Pancreas (tissue), 10 donors: ENCODE measurements at regions not wholly inside any gene's neighbourhood (a gene's known extent, or its start where the extent isn't known, plus 50 kb on each side); places are given as distances from the start of the nearest gene placed in this dataset.

ENCODE experiments used
- ATAC-seq, 4 donors: fragments of 200-7000 bp; cut with Tn5 transposase; one replicate each; pipeline versions ENCODE4 v1.8.0 to v1.9.1; 2020; ENCODE audit warnings: mild to moderate bottlenecking in 4 of 4, moderate library complexity in 4 of 4
- DNase-seq, 6 donors: peaks; one replicate each; pipeline ENCODE4 v3.0.0-alpha.2; 2020
- FAIRE-seq: peaks from 2 replicates; lab custom pipeline; 2012; peaks lifted over from hg19 to GRCh38; lab: Jason Lieb, UNC
- H3K27ac ChIP-seq, 4 donors: fragments of 200-600 bp; sonication (generic); 1 replicate in 3 of 4; 2 replicates in 1 of 4; pipeline versions ENCODE4 v1.5.0 to v1.8.0; 2020
- H3K27me3 ChIP-seq, 4 donors: fragments of 200-600 bp; one replicate each; pipeline ENCODE4 v1.8.0; 2021
- H3K36me3 ChIP-seq, 3 donors: fragments of 200-600 bp; sonication (generic) in 1 of 3; one replicate each; pipeline versions ENCODE4 v1.5.0 to v1.8.0; 2020 to 2021
- H3K4me1 ChIP-seq, 3 donors: fragments of 200-600 bp; one replicate each; pipeline ENCODE4 v1.8.0; 2021
- H3K4me3 ChIP-seq, 4 donors: fragments of 200-600 bp; sonication (generic) in 2 of 4; one replicate each; pipeline versions ENCODE4 v1.5.0 to v1.8.0; 2020 to 2021
- H3K9me3 ChIP-seq, 4 donors: fragments of 200-600 bp; one replicate each; pipeline ENCODE4 v1.8.0; 2021
- WGBS, 2 donors: extraction: QIAGEN DNeasy Blood & Tissue Kit; methylation state at CpG; one replicate each; pipeline ENCODE4 v1.1.7; 2013; 5-methylcytosine and 5-hydroxymethylcytosine counted together
- intact Hi-C, 3 donors: fragments of 100-400 bp; cut with DNase I; formaldehyde crosslinking; loops; one replicate each; pipeline versions ENCODE4 v1.11.1 to v1.14.2; 2022
- TF ChIP-seq, protein P1 (sequence below), 4 donors: fragments of 200-600 bp; sonication (generic) in 3 of 4; IDR thresholded peaks; one replicate each; pipeline versions ENCODE4 v1.5.0 to v1.8.0; 2021; ENCODE audit warnings: antibody characterized with exemption in 4 of 4
- donor health status: healthy with polysubstance abuse.
- donor health status: DM: no; HTN: no; CAD: no; lungs with moderate emphysema.
- donor health status: DM: no; HTN: no; CAD: no.
- donor health status: control.
- donor health status: control.
- donor health status: Bipolar disorder and iron deficiency.
- donor health status: DM: yes; HTN: yes; CAD: no.
- donor health status: DM: no; HTN: no; CAD: no.
- donor health status: DM: no; HTN: no; CAD: no.
- donor health status: DM: yes; HTN: yes; CAD: no.

DNA sequence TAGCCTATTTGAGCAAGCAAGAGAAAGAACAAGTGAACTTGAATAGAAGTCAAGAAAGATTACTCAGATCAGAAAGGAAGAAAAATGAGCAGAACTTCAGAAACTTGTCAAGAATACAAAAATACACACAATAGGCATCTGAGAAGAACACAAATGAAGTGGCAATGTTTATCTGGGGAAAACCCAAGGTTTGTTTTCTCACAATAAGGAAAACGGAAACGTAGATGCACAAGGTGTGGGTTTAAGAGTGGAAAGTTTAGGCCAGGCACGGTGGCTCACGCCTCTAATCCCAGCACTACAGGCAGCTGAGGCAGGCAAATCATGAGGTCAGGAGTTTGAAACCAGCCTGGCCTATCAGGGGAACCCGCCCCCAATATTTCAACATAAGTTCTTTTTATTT lies 159.5 kb upstream of the GYPC start:
- no peak for FAIRE-seq

DNA sequence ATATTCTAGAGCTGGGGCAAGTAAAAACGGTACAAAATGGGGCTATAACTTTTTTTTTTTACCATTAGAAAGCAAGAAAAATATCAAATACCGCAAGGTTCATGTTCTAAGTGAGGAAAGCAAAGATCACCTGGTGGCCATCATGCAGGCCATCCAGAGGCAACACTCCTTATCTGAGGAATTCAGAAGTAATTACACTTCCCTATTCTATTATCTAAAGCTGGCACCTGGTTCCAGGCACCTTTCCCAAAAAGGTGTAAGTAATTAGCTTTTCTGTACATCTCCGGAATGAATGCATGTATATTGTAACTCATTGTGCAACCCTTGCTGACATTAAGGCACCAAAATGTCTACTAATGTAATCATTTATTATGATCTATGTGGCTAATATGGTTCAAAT lies 152.5 kb upstream of the GYPC start:
- Histone ChIP-seq H3K9me3 (no peaks in the 10 kb centered on the region), H3K4me3 (no peak overlapping the region), H3K4me1 (no peaks in the 10 kb centered on the region), H3K27ac (no peak overlapping the region), H3K36me3 (no peaks in the 10 kb centered on the region), H3K27me3 (no peaks in the 10 kb centered on the region)
- intact Hi-C loops = no loop called here
- no peak for ATAC-seq
- TF ChIP-seq, protein P1, sequence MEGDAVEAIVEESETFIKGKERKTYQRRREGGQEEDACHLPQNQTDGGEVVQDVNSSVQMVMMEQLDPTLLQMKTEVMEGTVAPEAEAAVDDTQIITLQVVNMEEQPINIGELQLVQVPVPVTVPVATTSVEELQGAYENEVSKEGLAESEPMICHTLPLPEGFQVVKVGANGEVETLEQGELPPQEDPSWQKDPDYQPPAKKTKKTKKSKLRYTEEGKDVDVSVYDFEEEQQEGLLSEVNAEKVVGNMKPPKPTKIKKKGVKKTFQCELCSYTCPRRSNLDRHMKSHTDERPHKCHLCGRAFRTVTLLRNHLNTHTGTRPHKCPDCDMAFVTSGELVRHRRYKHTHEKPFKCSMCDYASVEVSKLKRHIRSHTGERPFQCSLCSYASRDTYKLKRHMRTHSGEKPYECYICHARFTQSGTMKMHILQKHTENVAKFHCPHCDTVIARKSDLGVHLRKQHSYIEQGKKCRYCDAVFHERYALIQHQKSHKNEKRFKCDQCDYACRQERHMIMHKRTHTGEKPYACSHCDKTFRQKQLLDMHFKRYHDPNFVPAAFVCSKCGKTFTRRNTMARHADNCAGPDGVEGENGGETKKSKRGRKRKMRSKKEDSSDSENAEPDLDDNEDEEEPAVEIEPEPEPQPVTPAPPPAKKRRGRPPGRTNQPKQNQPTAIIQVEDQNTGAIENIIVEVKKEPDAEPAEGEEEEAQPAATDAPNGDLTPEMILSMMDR (IDR thresholded peaks at IDR 0.05) = no peak
- no peak for FAIRE-seq
- DNase-seq = no peak
- WGBS, 2 donors = 52 to 55% methylated on average over 3 of the region's 3 CpGs

More for the DNA sequence above, 159.5 kb upstream of the GYPC start:
- Histone ChIP-seq H3K27me3 (no peaks in the 10 kb centered on the region), H3K27ac (no peak overlapping the region), H3K9me3 (no peaks in the 10 kb centered on the region), H3K4me1 (no peaks in the 10 kb centered on the region), H3K4me3 (no peak overlapping the region), H3K36me3 (no peaks in the 10 kb centered on the region)
- TF ChIP-seq, protein P1 (IDR thresholded peaks at IDR 0.05) = no peak
- ATAC-seq = no peak
- DNase-seq = no peak
- intact Hi-C loops = no loop called here
- WGBS, 2 donors = 80 to 89% methylated on average over 5 of the region's 5 CpGs

DNA sequence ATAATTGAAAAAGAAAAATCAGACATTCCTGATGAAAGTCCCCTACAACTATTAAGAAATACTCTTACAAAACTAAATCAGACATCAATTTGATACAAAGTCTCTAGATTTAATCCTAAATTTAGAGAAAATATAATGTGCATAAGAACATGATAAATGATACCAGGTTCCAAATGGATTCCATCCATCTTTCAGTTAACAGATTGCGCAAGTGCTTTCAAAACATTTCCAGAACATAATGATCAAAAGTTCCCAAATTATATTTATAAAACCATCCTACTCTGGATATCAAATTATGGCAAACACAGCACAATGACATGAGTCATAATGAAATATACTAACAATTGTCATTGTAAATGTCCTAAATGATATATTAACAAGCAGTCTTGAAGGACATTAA lies 151.0 kb upstream of the GYPC start:
- ATAC-seq (no peak), FAIRE-seq (no peak), DNase-seq (no peak)
- Histone ChIP-seq H3K27me3 (no peaks in the 10 kb centered on the region), H3K36me3 (no peaks in the 10 kb centered on the region), H3K9me3 (no peaks in the 10 kb centered on the region), H3K27ac (no peak overlapping the region), H3K4me3 (no peak overlapping the region), H3K4me1 (no peaks in the 10 kb centered on the region)
- TF ChIP-seq, protein P1 (IDR thresholded peaks at IDR 0.05) = no peak
- intact Hi-C loops = no loop called here
- 96 to 98% methylated on average over 1 of the region's 1 CpG for WGBS, 2 donors

DNA sequence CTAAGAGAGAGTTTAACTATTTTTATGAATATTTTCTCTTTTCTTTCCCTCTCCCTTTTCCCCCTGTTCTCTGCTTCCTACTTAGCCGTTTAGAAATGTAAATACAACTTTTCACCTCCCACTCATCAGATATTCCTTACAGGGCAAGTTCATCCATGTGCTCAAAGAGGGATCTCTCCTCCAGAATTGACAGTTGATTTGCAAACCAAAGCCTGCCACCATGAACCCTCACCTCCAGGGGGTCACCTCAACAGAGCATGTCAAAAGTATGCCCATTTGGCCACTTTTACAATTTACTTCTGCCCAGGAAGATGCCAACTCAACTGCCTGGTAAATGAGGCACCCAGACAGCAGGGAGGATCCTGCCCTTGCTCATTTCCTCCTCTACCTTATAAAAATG lies 149.2 kb upstream of the GYPC start:
- intact Hi-C loops = no loop called here

DNA sequence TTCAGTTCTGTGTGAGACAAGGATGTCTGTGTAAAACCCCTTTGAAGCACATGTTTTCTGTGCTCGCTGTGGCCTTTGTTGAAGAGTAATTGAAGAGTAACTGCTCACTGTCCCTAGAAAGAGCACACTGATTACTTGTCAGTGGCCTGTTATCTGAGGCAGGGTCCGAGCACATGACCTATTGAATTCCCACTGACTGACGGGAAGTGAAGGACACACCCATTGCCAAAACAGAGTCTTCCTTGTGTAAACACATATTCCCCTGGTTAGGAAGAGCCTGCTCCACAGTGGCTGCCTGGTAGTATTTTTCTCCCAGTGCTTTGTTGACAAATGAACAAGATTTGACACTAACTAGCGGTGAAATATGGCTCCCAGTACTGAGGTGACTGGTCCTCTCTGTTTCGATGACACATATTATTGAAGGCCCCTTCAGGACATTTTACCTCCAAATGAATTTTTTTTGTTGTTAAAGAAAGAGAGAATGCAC lies 148.5 kb upstream of the GYPC start:
- intact Hi-C loops = no loop called here
- Histone ChIP-seq H3K27me3 (no peaks in the 10 kb centered on the region), H3K9me3 (no peaks in the 10 kb centered on the region), H3K27ac (no peak overlapping the region), H3K36me3 (no peaks in the 10 kb centered on the region), H3K4me3 (no peak overlapping the region), H3K4me1 (no peaks in the 10 kb centered on the region)
- TF ChIP-seq, protein P1 (IDR thresholded peaks at IDR 0.05) = no peak
- ATAC-seq (no peak), FAIRE-seq (no peak), DNase-seq (no peak)
- WGBS, 2 donors = 46 to 47% methylated on average over 5 of the region's 5 CpGs

More for the DNA sequence above, 149.2 kb upstream of the GYPC start:
- WGBS, 2 donors = 18 to 21% methylated on average over 1 of the region's 1 CpG
- H3K27me3 ChIP-seq = no peaks in the 10 kb centered on the region
- no peak overlapping the region for H3K4me3 ChIP-seq
- TF ChIP-seq, protein P1 (IDR thresholded peaks at IDR 0.05) = no peak
- H3K4me1 ChIP-seq = no peaks in the 10 kb centered on the region
- no peak overlapping the region for H3K27ac ChIP-seq
- H3K9me3 ChIP-seq = no peaks in the 10 kb centered on the region
- FAIRE-seq (no peak), DNase-seq (no peak), ATAC-seq (no peak)
- no peaks in the 10 kb centered on the region for H3K36me3 ChIP-seq
